Progenitor cell of endocrine pancreas (in vitro differentiated cells): ENCODE measurements at regions not wholly inside any gene's neighbourhood (a gene's known extent, or its start where the extent isn't known, plus 50 kb on each side); places are given as distances from the start of the nearest gene placed in this dataset.

ENCODE experiments used
- DNase-seq: peaks from one replicate; pipeline ENCODE4 v3.0.0; 2021; ENCODE audit warnings: low spot score; ENCODE audit not compliant: unreplicated experiment
- H3K27ac Mint-ChIP-seq: 2 replicates; pipeline ENCODE4 v1.8.0; 2021; ENCODE audit warnings: mild to moderate bottlenecking, moderate library complexity, mixed read lengths
- H3K27me3 Mint-ChIP-seq: 2 replicates; pipeline ENCODE4 v1.8.0; 2021; ENCODE audit warnings: mixed read lengths
- H3K36me3 Mint-ChIP-seq: 2 replicates; pipeline ENCODE4 v1.8.0; 2022; ENCODE audit warnings: mixed read lengths; ENCODE audit not compliant: insufficient read depth
- H3K4me1 Mint-ChIP-seq: 2 replicates; pipeline ENCODE4 v1.8.0; 2021; ENCODE audit warnings: low read depth, mixed read lengths
- H3K4me3 Mint-ChIP-seq: 2 replicates; pipeline ENCODE4 v1.8.0; 2021; ENCODE audit warnings: low read depth, mild to moderate bottlenecking, moderate library complexity, mixed read lengths
- H3K9me3 Mint-ChIP-seq: 2 replicates; pipeline ENCODE4 v1.8.0; 2021; ENCODE audit warnings: low read depth, mixed read lengths
- TF ChIP-seq, protein P1 (sequence below): fragments of 200-600 bp; sonication (generic); IDR thresholded peaks from one replicate; pipeline ENCODE4 v1.5.0; 2021; ENCODE audit warnings: antibody characterized with exemption, mild to moderate bottlenecking; ENCODE audit not compliant: unreplicated experiment

DNA sequence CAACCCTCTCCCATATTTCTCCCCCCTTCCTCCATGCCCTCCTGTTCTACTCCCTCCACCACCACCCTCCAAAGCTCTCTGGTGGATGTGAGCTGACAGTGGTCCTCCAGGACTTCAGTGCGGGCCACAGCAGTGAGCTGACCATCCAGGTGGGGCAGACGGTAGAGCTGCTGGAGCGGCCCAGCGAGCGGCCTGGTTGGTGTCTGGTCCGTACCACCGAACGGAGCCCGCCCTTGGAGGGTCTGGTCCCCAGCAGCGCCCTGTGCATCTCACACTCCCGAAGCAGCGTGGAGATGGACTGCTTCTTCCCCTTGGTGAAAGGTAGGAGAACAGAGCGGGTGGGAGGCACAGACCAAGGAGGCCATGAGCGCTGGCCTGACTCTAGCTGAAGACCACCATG, 167.5 kb upstream of the UMPS start:
- Mint-ChIP-seq H3K27ac (no peak overlapping the region), H3K36me3 (no peaks in the 10 kb centered on the region), H3K4me1 (peaks cover 4% of the 10 kb centered on the region), H3K9me3 (no peaks in the 10 kb centered on the region), H3K4me3 (no peak overlapping the region), H3K27me3 (no peaks in the 10 kb centered on the region)
- DNase-seq: no peak
- TF ChIP-seq, protein P1, sequence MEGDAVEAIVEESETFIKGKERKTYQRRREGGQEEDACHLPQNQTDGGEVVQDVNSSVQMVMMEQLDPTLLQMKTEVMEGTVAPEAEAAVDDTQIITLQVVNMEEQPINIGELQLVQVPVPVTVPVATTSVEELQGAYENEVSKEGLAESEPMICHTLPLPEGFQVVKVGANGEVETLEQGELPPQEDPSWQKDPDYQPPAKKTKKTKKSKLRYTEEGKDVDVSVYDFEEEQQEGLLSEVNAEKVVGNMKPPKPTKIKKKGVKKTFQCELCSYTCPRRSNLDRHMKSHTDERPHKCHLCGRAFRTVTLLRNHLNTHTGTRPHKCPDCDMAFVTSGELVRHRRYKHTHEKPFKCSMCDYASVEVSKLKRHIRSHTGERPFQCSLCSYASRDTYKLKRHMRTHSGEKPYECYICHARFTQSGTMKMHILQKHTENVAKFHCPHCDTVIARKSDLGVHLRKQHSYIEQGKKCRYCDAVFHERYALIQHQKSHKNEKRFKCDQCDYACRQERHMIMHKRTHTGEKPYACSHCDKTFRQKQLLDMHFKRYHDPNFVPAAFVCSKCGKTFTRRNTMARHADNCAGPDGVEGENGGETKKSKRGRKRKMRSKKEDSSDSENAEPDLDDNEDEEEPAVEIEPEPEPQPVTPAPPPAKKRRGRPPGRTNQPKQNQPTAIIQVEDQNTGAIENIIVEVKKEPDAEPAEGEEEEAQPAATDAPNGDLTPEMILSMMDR: no peak

DNA sequence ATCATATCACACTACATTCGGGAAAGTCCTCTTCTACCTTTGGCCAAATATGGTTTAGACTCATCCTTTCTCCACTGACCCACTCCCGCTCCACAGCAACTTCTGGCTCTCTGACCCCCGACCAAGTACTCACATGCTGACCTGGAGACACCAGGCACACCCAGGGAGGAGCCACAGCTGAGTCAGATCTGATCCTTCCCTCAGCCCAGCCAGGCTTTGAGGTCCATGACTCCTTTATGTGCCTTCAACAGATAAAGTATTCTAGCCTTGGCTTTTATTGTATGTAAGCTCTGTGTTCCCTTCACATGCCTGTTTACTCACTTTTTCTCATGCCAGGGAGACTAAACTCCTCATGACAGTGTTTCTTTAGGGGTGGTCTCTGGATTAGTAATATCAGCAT, 166.9 kb upstream of the UMPS start:
- Mint-ChIP-seq H3K4me1 (peaks cover 4% of the 10 kb centered on the region), H3K36me3 (no peaks in the 10 kb centered on the region), H3K4me3 (no peak overlapping the region), H3K27me3 (no peaks in the 10 kb centered on the region), H3K9me3 (no peaks in the 10 kb centered on the region), H3K27ac (no peak overlapping the region)
- DNase-seq: no peak
- TF ChIP-seq, protein P1: no peak

DNA sequence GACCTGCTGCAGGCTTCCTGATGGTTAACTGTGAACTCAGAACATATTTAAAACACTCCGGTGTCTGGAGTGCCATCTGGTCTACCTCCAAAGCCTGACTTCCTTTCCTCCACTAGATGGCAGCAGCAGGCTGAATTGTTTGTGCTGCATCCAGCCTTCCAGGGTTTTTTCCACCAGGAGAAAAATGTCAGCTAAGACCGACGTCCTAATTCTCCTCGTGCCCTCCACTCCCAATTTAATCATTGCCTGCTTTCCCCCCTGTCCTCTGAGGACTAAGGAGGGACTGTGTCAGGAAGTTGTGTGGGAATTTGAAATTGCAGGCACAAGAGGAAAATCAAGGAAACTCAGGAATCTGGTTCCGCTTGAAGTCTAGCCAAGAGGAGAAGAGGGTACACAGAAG, 165.2 kb upstream of the UMPS start:
- Mint-ChIP-seq H3K27me3 (no peaks in the 10 kb centered on the region), H3K36me3 (peaks cover 2% of the 10 kb centered on the region), H3K4me1 (peaks cover 4% of the 10 kb centered on the region), H3K9me3 (no peaks in the 10 kb centered on the region), H3K27ac (peak overlapping the region; percentile 80), H3K4me3 (no peak overlapping the region)
- DNase-seq: peak; percentile 68
- TF ChIP-seq, protein P1: peak; percentile 92

DNA sequence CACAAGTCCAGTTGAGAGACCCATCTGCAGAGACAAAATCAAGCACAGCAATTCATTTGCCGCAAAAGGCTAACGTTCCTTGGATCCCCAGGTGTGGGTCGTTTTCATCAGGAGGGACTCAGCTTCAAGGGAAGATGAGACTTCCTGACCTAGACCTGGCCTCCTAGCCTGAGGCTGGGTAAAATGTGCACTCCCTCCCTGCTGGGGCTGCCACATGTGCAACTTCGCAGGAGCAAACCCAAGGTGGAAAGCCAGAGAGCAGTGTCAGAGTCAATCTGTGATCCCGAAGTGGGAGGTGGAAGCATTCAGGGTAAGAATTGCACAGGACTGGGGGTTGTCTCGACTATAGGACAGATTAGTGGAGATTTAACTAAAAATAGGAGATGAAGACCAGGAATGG, 164.7 kb upstream of the UMPS start:
- H3K9me3 Mint-ChIP-seq: no peaks in the 10 kb centered on the region
- H3K4me3 Mint-ChIP-seq: no peak overlapping the region
- peaks cover 2% of the 10 kb centered on the region for H3K36me3 Mint-ChIP-seq
- TF ChIP-seq, protein P1: no peak
- no peaks in the 10 kb centered on the region for H3K27me3 Mint-ChIP-seq
- peaks cover 4% of the 10 kb centered on the region for H3K4me1 Mint-ChIP-seq
- H3K27ac Mint-ChIP-seq: peak overlapping the region; percentile 80
- no peak for DNase-seq

DNA sequence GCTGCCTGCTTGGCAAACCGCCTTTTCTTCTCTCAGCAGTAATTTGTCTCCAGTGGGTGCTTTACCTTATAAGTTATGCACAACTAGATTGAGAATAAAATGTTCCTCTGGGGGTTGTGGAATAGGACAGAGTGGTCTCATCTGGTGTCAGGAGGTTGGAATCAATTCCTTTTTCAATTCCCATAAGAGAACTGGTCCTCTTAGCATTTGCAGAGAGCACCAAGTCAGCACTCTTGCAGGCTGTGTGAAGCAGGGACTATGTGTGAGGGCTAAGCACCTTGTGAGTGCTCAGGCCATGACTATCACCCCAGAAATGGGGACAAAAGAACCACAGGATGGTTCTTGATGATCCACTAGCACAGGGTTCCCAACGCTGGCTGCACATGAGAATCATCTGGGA, 163.6 kb upstream of the UMPS start:
- peaks cover 2% of the 10 kb centered on the region for H3K36me3 Mint-ChIP-seq
- peaks cover 4% of the 10 kb centered on the region for H3K4me1 Mint-ChIP-seq
- H3K4me3 Mint-ChIP-seq: no peak overlapping the region
- no peaks in the 10 kb centered on the region for H3K9me3 Mint-ChIP-seq
- no peak overlapping the region for H3K27ac Mint-ChIP-seq
- DNase-seq: no peak
- TF ChIP-seq, protein P1: no peak
- H3K27me3 Mint-ChIP-seq: no peaks in the 10 kb centered on the region
